B cell (primary cell): ENCODE measurements at regions not wholly inside any gene's neighbourhood (a gene's known extent, or its start where the extent isn't known, plus 50 kb on each side); places are given as distances from the start of the nearest gene placed in this dataset.

ENCODE experiments used
- ATAC-seq: fragments of 200-7000 bp; cut with Tn5 transposase; one replicate; pipeline ENCODE4 v1.10.0; 2021; ENCODE audit warnings: low read depth, mild to moderate bottlenecking, moderate number of reproducible peaks, moderate library complexity
- CTCF ChIA-PET: fragments of 350-600 bp; sonication (Branson Sonifier 250); formaldehyde crosslinking; loops from one replicate; lab custom pipeline; 2021; ENCODE audit warnings: antibody characterized with exemption, inconsistent platforms; lab: Charles Lee
- POLR2A ChIA-PET: fragments of 350-600 bp; sonication (Branson Sonifier 250); formaldehyde crosslinking; loops from one replicate; lab custom pipeline; 2021; ENCODE audit warnings: antibody characterized with exemption; lab: Charles Lee
- DNase-seq: peaks from one replicate; pipeline ENCODE4 v3.0.0; 2013
- H2AFZ ChIP-seq: 2 replicates; pipeline ENCODE4 v1.6.1; 2012; ENCODE audit warnings: mild to moderate bottlenecking, low read depth, low read length; ENCODE audit not compliant: insufficient read depth, poor library complexity, severe bottlenecking
- H3K27ac ChIP-seq, 2 donors: 1 replicate in 1 of 2; 2 replicates in 1 of 2; pipeline ENCODE4 v1.5.1; 2012 to 2013; ENCODE audit warnings: low read length in 2 of 2, mild to moderate bottlenecking in 2 of 2, moderate library complexity in 1 of 2
- H3K27me3 ChIP-seq, 4 experiments: fragments of 200-600 bp in 1 of 4; sonication (generic) in 1 of 4; replicated peaks in 1 of 4; 1 replicate in 2 of 4; 2 replicates in 2 of 4; pipeline versions ENCODE4 v1.6.1 to v1.7.0; 2013 to 2016; ENCODE audit warnings: low read length in 3 of 4, mild to moderate bottlenecking in 2 of 4, mixed read lengths in 1 of 4, moderate library complexity in 1 of 4; ENCODE audit not compliant: insufficient read depth in 4 of 4, control insufficient read depth in 3 of 4; ENCODE audit errors: control extremely low read depth in 1 of 4
- H3K36me3 ChIP-seq, 2 experiments: replicated peaks in 1 of 2; 1 replicate in 1 of 2; 2 replicates in 1 of 2; pipeline versions ENCODE4 v1.6.1 to v1.7.1; 2013; ENCODE audit warnings: low read length in 1 of 2; ENCODE audit not compliant: insufficient read depth in 2 of 2, control insufficient read depth in 1 of 2; ENCODE audit errors: control extremely low read depth in 1 of 2, extremely low read depth in 1 of 2
- H3K4me1 ChIP-seq, 2 donors: fragments of 200-600 bp in 1 of 2; sonication (generic) in 1 of 2; 1 replicate in 1 of 2; 2 replicates in 1 of 2; pipeline versions ENCODE4 v1.5.1 to v1.6.1; 2013 to 2017; ENCODE audit warnings: low read length in 2 of 2; ENCODE audit not compliant: control insufficient read depth in 2 of 2, insufficient read depth in 2 of 2
- H3K4me2 ChIP-seq: replicated peaks from 2 replicates; pipeline ENCODE3; 2012; ENCODE audit warnings: mild to moderate bottlenecking, low read depth, low read length; ENCODE audit not compliant: poor library complexity, severe bottlenecking
- H3K4me3 ChIP-seq, 5 experiments: fragments of 200-600 bp in 1 of 5; sonication (generic) in 1 of 5; 1 replicate in 3 of 5; 2 replicates in 2 of 5; pipeline versions ENCODE4 v1.5.1 to v1.7.0; 2011 to 2016; ENCODE audit warnings: low read length in 4 of 5, mild to moderate bottlenecking in 4 of 5, low read depth in 2 of 5, control low read depth in 1 of 5, moderate library complexity in 1 of 5; ENCODE audit not compliant: insufficient read depth in 1 of 5; ENCODE audit errors: control extremely low read depth in 1 of 5, extremely low read depth in 1 of 5
- H3K79me2 ChIP-seq: fragments of 200-600 bp; sonication (generic); one replicate; pipeline ENCODE4 v1.6.0; 2016; ENCODE audit warnings: low read length; ENCODE audit not compliant: control insufficient read depth, insufficient read depth
- H3K9ac ChIP-seq: fragments of 200-600 bp; sonication (generic); 2 replicates; pipeline ENCODE4 v1.6.1; 2017; ENCODE audit warnings: mild to moderate bottlenecking, low read length, moderate library complexity
- H3K9me3 ChIP-seq, 3 donors: one replicate each; pipeline versions ENCODE4 v1.6.1 to v1.7.1; 2013; ENCODE audit warnings: low read length in 2 of 3; ENCODE audit not compliant: control insufficient read depth in 2 of 3, insufficient read depth in 1 of 3; ENCODE audit errors: control extremely low read depth in 1 of 3
- H4K20me1 ChIP-seq: 2 replicates; pipeline ENCODE4 v1.6.0; 2012; ENCODE audit warnings: mild to moderate bottlenecking, low read length; ENCODE audit not compliant: insufficient read depth, control insufficient read depth, poor library complexity, severe bottlenecking
- H3K27ac Mint-ChIP-seq: one replicate; pipeline ENCODE4 v1.8.0; 2021; ENCODE audit warnings: mixed read lengths
- H3K27me3 Mint-ChIP-seq: one replicate; pipeline ENCODE4 v1.8.0; 2021; ENCODE audit warnings: mixed read lengths
- H3K4me1 Mint-ChIP-seq: one replicate; pipeline ENCODE4 v1.8.0; 2021; ENCODE audit warnings: mixed read lengths
- H3K4me3 Mint-ChIP-seq: one replicate; pipeline ENCODE4 v1.8.0; 2021; ENCODE audit warnings: mixed read lengths
- H3K9me3 Mint-ChIP-seq: one replicate; pipeline ENCODE4 v1.8.0; 2022; ENCODE audit warnings: mixed read lengths; ENCODE audit not compliant: insufficient read depth
- CTCF ChIP-seq: fragments of 200-600 bp; IDR thresholded peaks from one replicate; pipeline ENCODE4 v1.8.0; 2022; ENCODE audit warnings: antibody characterized with exemption, mild to moderate bottlenecking
- EZH2 ChIP-seq: IDR thresholded peaks from 2 replicates; pipeline ENCODE4 v1.6.1; 2012; ENCODE audit warnings: borderline replicate concordance, low read depth, mild to moderate bottlenecking, moderate library complexity, low read length; ENCODE audit not compliant: insufficient read depth, poor library complexity, severe bottlenecking
- WGBS: methylation state at CpG from one replicate; pipeline ENCODE4 v1.1.5; 2013; ENCODE audit warnings: missing lambda C conversion rate; ENCODE audit not compliant: insufficient coverage; 5-methylcytosine and 5-hydroxymethylcytosine counted together
- intact Hi-C: fragments of 100-400 bp; cut with micrococcal nuclease; formaldehyde crosslinking; loops from one replicate; pipeline ENCODE4 v1.10.0; 2022

GRCh38 chr13:104132849-104133248, 1066.6 kb upstream of the SLC10A2 start:
- no CpG with 5 or more reads among the region's 5 CpGs for WGBS
- H3K4me2 ChIP-seq, result no peak overlapping the region
- H3K27ac ChIP-seq, result no peak overlapping the region
- Mint-ChIP-seq H3K4me3 (no peak overlapping the region), H3K27me3 (no peaks in the 10 kb centered on the region), H3K27ac (no peak overlapping the region), H3K4me1 (no peaks in the 10 kb centered on the region), H3K9me3 (no peaks in the 10 kb centered on the region)
- DNase-seq (no peak), ATAC-seq (no peak)
- H3K79me2 ChIP-seq, result no peaks in the 10 kb centered on the region
- no peak overlapping the region for H3K9ac ChIP-seq
- H2AFZ ChIP-seq, result no peak overlapping the region
- H3K4me3 ChIP-seq, result no peak overlapping the region
- CTCF ChIA-PET, result no interaction called here
- intact Hi-C loops, result no loop called here
- H4K20me1 ChIP-seq, result no peaks in the 10 kb centered on the region
- H3K9me3 ChIP-seq, result no peaks in the 10 kb centered on the region
- H3K4me1 ChIP-seq, result no peaks in the 10 kb centered on the region
- TF ChIP-seq EZH2 (no peak), CTCF (no peak)
- no peaks in the 10 kb centered on the region for H3K27me3 ChIP-seq
- H3K36me3 ChIP-seq, result no peaks in the 10 kb centered on the region
- POLR2A ChIA-PET, result no interaction called here

- Mint-ChIP-seq H3K27me3 (no peaks in the 10 kb centered on the region), H3K9me3 (no peaks in the 10 kb centered on the region), H3K27ac (no peak overlapping the region), H3K4me3 (no peak overlapping the region), H3K4me1 (no peaks in the 10 kb centered on the region)
- 60% methylated on average over 1 of the region's 5 CpGs for WGBS
- no peak for TF ChIP-seq EZH2
- no peak for TF ChIP-seq CTCF
- Histone ChIP-seq H3K27ac (no peak overlapping the region), H3K9ac (no peak overlapping the region), H3K4me3 (no peak overlapping the region), H3K36me3 (no peaks in the 10 kb centered on the region), H4K20me1 (no peaks in the 10 kb centered on the region), H3K4me1 (no peaks in the 10 kb centered on the region), H2AFZ (no peak overlapping the region), H3K79me2 (no peaks in the 10 kb centered on the region), H3K4me2 (no peak overlapping the region), H3K9me3 (peaks cover 0 to 5% (median 0%) of the 10 kb centered on the region in 3 donors), H3K27me3 (no peaks in the 10 kb centered on the region)
- DNase-seq, result no peak
- intact Hi-C loops, result no loop called here
- ChIA-PET POLR2A (no interaction called here), CTCF (no interaction called here)
- ATAC-seq, result no peak
Observed at GRCh38 chr13:104114101-104114500, 1047.9 kb upstream of the SLC10A2 start.
